GM23248 (cell line): ENCODE measurements at regions not wholly inside any gene's neighbourhood (a gene's known extent, or its start where the extent isn't known, plus 50 kb on each side); places are given as distances from the start of the nearest gene placed in this dataset.

Source experiments
- EZH2 ChIP-seq: fragments of 200-600 bp; sonication (generic); IDR thresholded peaks from 2 replicates; pipeline ENCODE4 v1.6.1; 2018; ENCODE audit warnings: antibody characterized with exemption, mild to moderate bottlenecking; ENCODE audit not compliant: insufficient read depth, poor library complexity, severe bottlenecking
- EZH2phosphoT487 ChIP-seq: fragments of 200-600 bp; sonication (generic); IDR thresholded peaks from 2 replicates; pipeline ENCODE4 v1.6.1; 2018; ENCODE audit warnings: antibody characterized with exemption, moderate library complexity, mild to moderate bottlenecking, low read depth; ENCODE audit not compliant: insufficient read depth

DNA sequence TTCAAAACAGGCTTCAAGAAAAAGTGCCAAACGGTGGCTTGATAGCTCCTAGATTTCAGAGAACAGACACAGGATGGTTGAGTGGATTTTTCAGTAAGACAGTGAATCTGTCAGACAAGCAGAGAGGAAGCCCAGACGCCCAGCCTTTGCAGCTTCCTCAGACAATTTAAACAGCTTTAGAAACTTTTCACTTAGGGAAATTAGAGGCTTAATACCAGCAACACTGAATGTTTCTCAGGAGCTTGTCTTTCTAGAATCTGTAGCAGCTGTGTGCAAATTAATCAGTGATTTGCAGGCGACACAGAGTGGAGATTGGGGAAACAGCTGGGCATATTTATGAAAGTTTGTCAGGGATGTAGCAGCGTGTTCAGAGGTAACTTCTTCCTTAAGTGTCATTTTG lies 362.1 kb downstream of the GALC start:
- TF ChIP-seq EZH2: no peak
- TF ChIP-seq EZH2phosphoT487: no peak
